DND-41 (cell line): ENCODE measurements at regions not wholly inside any gene's neighbourhood (a gene's known extent, or its start where the extent isn't known, plus 50 kb on each side); places are given as distances from the start of the nearest gene placed in this dataset.

ENCODE experiments used
- ATAC-seq: fragments of 200-7000 bp; cut with Tn5 transposase; 3 replicates; pipeline ENCODE4 v1.9.1; 2021; ENCODE audit warnings: low read depth; ENCODE audit not compliant: insufficient read depth
- DNase-seq: peaks from one replicate; pipeline ENCODE4 v3.0.0-alpha.2; 2020
- H2AFZ ChIP-seq: 2 replicates; pipeline ENCODE4 v1.6.0; 2012; ENCODE audit warnings: low read depth, low read length
- H3K27ac ChIP-seq: 2 replicates; pipeline ENCODE4 v1.5.1; 2012; ENCODE audit warnings: low read length, inconsistent platforms
- H3K27me3 ChIP-seq: fragments of 200-600 bp; sonication (generic); 2 replicates; pipeline ENCODE4 v1.6.0; 2012; ENCODE audit warnings: low read length, mild to moderate bottlenecking, inconsistent platforms; ENCODE audit not compliant: insufficient read depth, poor library complexity
- H3K36me3 ChIP-seq: 2 replicates; pipeline ENCODE4 v1.5.1; 2012; ENCODE audit warnings: low read length, inconsistent platforms; ENCODE audit not compliant: insufficient read depth
- H3K4me1 ChIP-seq: 2 replicates; pipeline ENCODE4 v1.5.1; 2012; ENCODE audit warnings: mild to moderate bottlenecking, low read length; ENCODE audit not compliant: insufficient read depth
- H3K4me2 ChIP-seq: 2 replicates; pipeline ENCODE4 v1.6.0; 2012; ENCODE audit warnings: mild to moderate bottlenecking, moderate library complexity, low read length, inconsistent platforms; ENCODE audit not compliant: insufficient read depth
- H3K4me3 ChIP-seq, 2 experiments: fragments of 200-600 bp in 1 of 2; shearing (Covaris generic) in 1 of 2; 2 replicates each; pipeline ENCODE4 v1.5.1; 2012 to 2016; ENCODE audit warnings: inconsistent platforms in 2 of 2, low read length in 2 of 2, mild to moderate bottlenecking in 2 of 2, low read depth in 1 of 2, moderate library complexity in 1 of 2
- H3K79me2 ChIP-seq: 2 replicates; pipeline ENCODE4 v1.6.0; 2012; ENCODE audit warnings: low read length, inconsistent platforms; ENCODE audit not compliant: insufficient read depth
- H3K9ac ChIP-seq: 2 replicates; pipeline ENCODE4 v1.6.0; 2012; ENCODE audit warnings: low read depth, mild to moderate bottlenecking, inconsistent platforms, low read length, moderate library complexity
- H3K9me3 ChIP-seq: 2 replicates; pipeline ENCODE4 v1.5.1; 2012; ENCODE audit warnings: low read length, moderate library complexity, mild to moderate bottlenecking, inconsistent platforms; ENCODE audit not compliant: insufficient read depth, severe bottlenecking
- H4K20me1 ChIP-seq: 2 replicates; pipeline ENCODE4 v1.6.0; 2012; ENCODE audit warnings: low read length; ENCODE audit not compliant: insufficient read depth
- CTCF ChIP-seq: IDR thresholded peaks from 2 replicates; pipeline ENCODE4 v1.5.1; 2012; ENCODE audit warnings: borderline replicate concordance, low read length, moderate library complexity, mild to moderate bottlenecking; ENCODE audit not compliant: poor library complexity, severe bottlenecking; ENCODE audit errors: extremely low read depth
- EZH2 ChIP-seq: IDR thresholded peaks from 3 replicates; pipeline ENCODE4 v1.6.1; 2012; ENCODE audit warnings: borderline replicate concordance, low read depth, mild to moderate bottlenecking, moderate library complexity, low read length, inconsistent platforms; ENCODE audit not compliant: severe bottlenecking

- peak overlapping the region; percentile 62 for H3K4me2 ChIP-seq
- no peak for ATAC-seq
- H3K27ac ChIP-seq: no peak overlapping the region
- TF ChIP-seq CTCF: no peak
- no peak for TF ChIP-seq EZH2
- 0 out of 2 replicates have a peak overlapping the region, but pooled peaks have one; percentile 13 for H3K9ac ChIP-seq
- no peaks in the 10 kb centered on the region for H3K9me3 ChIP-seq
- no peaks in the 10 kb centered on the region for H3K27me3 ChIP-seq
- peaks cover 68% of the 10 kb centered on the region for H3K79me2 ChIP-seq
- H3K4me3 ChIP-seq: no peak overlapping the region
- peaks cover 20% of the 10 kb centered on the region for H3K36me3 ChIP-seq
- no peak overlapping the region for H2AFZ ChIP-seq
- peaks cover 27% of the 10 kb centered on the region; the same call in 1 of the 2 replicates for H4K20me1 ChIP-seq
- H3K4me1 ChIP-seq: peaks cover 61% of the 10 kb centered on the region
- DNase-seq: no peak
Observed at GRCh38 chr1:149846593-149847466, 52.5 kb upstream of the BOLA1 start.

- Histone ChIP-seq H4K20me1 (peaks cover 25% of the 10 kb centered on the region; the same call in 1 of the 2 replicates), H3K4me1 (peaks cover 59% of the 10 kb centered on the region), H3K79me2 (peaks cover 65% of the 10 kb centered on the region), H3K27ac (peak overlapping the region; percentile 91), H3K36me3 (peaks cover 18% of the 10 kb centered on the region), H3K27me3 (no peaks in the 10 kb centered on the region), H3K4me2 (peak overlapping the region; percentile 62), H2AFZ (no peak overlapping the region), H3K4me3 (peak overlapping the region; percentile 56 to 62; a peak in 2 of 4 replicates), H3K9ac (peak overlapping the region; percentile 68), H3K9me3 (no peaks in the 10 kb centered on the region)
- no peak for TF ChIP-seq EZH2
- TF ChIP-seq CTCF: no peak
- DNase-seq (peak; percentile 3), ATAC-seq (no peak)
Observed at GRCh38 chr1:149848340-149849110, 50.8 kb upstream of the BOLA1 start.

GRCh38 chr1:149849111-149849946, 50.0 kb upstream of the BOLA1 start:
- peaks cover 17% of the 10 kb centered on the region for H3K36me3 ChIP-seq
- H2AFZ ChIP-seq: no peak overlapping the region
- H3K27ac ChIP-seq: peak overlapping the region; percentile 91
- H3K4me1 ChIP-seq: peaks cover 52% of the 10 kb centered on the region
- TF ChIP-seq EZH2: no peak
- TF ChIP-seq CTCF: no peak
- H3K9ac ChIP-seq: peak overlapping the region; percentile 68
- H3K9me3 ChIP-seq: no peaks in the 10 kb centered on the region
- H3K4me3 ChIP-seq: peak overlapping the region; percentile 56 to 62
- peak overlapping the region; percentile 62 for H3K4me2 ChIP-seq
- no peak for ATAC-seq
- peaks cover 57% of the 10 kb centered on the region for H3K79me2 ChIP-seq
- DNase-seq: peak; percentile 4
- H3K27me3 ChIP-seq: no peaks in the 10 kb centered on the region
- H4K20me1 ChIP-seq: peaks cover 21% of the 10 kb centered on the region; the same call in 1 of the 2 replicates
